DND-41 (cell line): ENCODE measurements at regions not wholly inside any gene's neighbourhood (a gene's known extent, or its start where the extent isn't known, plus 50 kb on each side); places are given as distances from the start of the nearest gene placed in this dataset.

ENCODE experiments used
- EZH2 ChIP-seq: IDR thresholded peaks from 3 replicates; pipeline ENCODE4 v1.6.1; 2012; ENCODE audit warnings: borderline replicate concordance, low read depth, mild to moderate bottlenecking, moderate library complexity, low read length, inconsistent platforms; ENCODE audit not compliant: severe bottlenecking
- TF ChIP-seq, protein P1 (sequence below): IDR thresholded peaks from 2 replicates; pipeline ENCODE4 v1.5.1; 2012; ENCODE audit warnings: borderline replicate concordance, low read length, moderate library complexity, mild to moderate bottlenecking; ENCODE audit not compliant: poor library complexity, severe bottlenecking; ENCODE audit errors: extremely low read depth

- no peak for TF ChIP-seq EZH2
- TF ChIP-seq, protein P1, sequence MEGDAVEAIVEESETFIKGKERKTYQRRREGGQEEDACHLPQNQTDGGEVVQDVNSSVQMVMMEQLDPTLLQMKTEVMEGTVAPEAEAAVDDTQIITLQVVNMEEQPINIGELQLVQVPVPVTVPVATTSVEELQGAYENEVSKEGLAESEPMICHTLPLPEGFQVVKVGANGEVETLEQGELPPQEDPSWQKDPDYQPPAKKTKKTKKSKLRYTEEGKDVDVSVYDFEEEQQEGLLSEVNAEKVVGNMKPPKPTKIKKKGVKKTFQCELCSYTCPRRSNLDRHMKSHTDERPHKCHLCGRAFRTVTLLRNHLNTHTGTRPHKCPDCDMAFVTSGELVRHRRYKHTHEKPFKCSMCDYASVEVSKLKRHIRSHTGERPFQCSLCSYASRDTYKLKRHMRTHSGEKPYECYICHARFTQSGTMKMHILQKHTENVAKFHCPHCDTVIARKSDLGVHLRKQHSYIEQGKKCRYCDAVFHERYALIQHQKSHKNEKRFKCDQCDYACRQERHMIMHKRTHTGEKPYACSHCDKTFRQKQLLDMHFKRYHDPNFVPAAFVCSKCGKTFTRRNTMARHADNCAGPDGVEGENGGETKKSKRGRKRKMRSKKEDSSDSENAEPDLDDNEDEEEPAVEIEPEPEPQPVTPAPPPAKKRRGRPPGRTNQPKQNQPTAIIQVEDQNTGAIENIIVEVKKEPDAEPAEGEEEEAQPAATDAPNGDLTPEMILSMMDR = no peak
Measured at GRCh38 chr11:96466607-96467006, 76.8 kb downstream of the JRKL start.
